ENCODE measurements at regions not wholly inside any gene's neighbourhood (a gene's known extent, or its start where the extent isn't known, plus 50 kb on each side); places are given as distances from the start of the nearest gene placed in this dataset.

DNA sequence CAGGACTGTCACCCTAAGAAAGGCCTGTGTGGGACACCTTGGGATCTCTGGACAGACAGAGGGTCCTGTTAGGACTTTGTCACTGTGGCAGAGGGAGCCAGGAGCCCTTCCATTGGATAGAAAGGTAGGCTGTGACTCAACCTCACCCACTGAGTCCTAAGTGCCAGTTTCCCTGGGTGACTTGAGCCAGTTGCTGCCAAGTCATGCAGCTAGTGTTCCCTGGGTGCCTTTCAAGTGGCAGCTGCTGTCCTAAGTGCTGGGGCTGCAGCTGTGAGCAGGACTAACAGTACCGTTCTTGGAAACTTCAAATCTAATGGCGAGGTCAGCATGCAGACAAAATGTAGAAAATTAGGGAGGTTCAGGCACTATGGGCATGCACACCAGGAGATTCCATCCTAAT, 393.7 kb downstream of the TMEM135 start:
- TF ChIP-seq, protein P1, sequence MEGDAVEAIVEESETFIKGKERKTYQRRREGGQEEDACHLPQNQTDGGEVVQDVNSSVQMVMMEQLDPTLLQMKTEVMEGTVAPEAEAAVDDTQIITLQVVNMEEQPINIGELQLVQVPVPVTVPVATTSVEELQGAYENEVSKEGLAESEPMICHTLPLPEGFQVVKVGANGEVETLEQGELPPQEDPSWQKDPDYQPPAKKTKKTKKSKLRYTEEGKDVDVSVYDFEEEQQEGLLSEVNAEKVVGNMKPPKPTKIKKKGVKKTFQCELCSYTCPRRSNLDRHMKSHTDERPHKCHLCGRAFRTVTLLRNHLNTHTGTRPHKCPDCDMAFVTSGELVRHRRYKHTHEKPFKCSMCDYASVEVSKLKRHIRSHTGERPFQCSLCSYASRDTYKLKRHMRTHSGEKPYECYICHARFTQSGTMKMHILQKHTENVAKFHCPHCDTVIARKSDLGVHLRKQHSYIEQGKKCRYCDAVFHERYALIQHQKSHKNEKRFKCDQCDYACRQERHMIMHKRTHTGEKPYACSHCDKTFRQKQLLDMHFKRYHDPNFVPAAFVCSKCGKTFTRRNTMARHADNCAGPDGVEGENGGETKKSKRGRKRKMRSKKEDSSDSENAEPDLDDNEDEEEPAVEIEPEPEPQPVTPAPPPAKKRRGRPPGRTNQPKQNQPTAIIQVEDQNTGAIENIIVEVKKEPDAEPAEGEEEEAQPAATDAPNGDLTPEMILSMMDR (IDR thresholded peaks at IDR 0.05): no peak

- TF ChIP-seq, protein P1 (IDR thresholded peaks at IDR 0.05): no peak
These were observed 393.1 kb downstream of the TMEM135 start for GRCh38 chr11:87430821-87431220.

GRCh38 chr11:87429996-87430395, 392.3 kb downstream of the TMEM135 start:
- TF ChIP-seq, protein P1 (IDR thresholded peaks at IDR 0.05): no peak

DNA sequence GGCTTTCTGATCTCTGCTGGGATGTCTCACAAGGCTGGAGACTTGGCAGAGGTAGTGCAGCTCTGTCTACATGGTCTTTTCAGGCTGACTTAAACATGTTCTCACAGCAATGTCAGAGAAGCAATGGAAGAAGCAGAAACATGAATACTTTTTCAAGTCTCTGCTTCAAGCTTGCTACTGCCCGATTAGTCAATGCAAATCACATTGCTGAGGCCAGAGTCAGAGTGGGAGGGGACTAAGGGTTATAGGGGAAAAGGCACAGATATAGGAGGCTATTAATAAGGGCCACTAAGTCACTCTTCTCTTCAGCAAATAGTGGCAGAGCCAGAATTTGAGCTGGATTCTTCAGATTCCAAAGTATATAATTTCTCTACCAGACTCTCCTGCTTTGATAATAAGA, 390.5 kb downstream of the TMEM135 start:
- TF ChIP-seq, protein P1 (IDR thresholded peaks at IDR 0.05): no peak

- TF ChIP-seq, protein P1 (IDR thresholded peaks at IDR 0.05): no peak
These were observed 388.2 kb downstream of the TMEM135 start for GRCh38 chr11:87425943-87426342.

DNA sequence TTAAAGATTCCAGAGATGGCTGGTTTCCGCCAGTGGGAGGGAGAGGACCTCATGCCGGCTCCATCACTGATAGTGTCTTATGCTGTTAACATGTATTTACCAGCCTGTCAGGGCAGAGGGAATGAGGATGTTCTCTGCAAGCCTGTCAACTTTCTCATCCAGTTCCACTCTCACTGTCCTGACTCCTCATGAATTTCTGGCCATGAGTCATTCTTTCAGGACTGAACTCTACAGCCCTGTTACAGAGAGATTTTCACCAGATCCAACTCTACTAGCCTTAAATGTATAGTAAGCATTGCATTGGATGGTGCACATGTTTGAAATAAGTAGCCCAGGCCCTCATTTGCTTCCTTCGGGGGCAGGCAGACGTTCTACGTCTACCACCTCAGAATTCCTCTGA, 387.7 kb downstream of the TMEM135 start:
- TF ChIP-seq, protein P1 (IDR thresholded peaks at IDR 0.05): no peak

DNA sequence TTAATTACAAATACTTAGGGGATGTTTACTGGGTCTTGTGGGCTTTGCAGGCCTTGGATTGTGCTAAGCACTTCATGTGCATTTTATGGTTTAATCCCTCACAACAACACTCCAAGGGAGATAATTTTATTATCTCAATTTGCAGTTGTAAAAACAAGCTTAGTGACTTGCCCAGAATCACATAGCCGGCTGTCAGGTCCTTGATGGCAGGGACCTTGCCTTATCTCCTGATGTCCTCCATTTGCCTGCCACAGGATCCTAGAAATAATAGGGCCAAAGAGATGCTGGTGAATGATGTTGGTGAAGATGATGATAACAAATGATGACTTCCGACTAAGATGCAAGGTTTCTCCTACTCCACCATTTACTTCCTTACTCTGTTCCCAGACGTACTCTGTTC, 385.4 kb downstream of the TMEM135 start:
- TF ChIP-seq, protein P1 (IDR thresholded peaks at IDR 0.05): no peak

DNA sequence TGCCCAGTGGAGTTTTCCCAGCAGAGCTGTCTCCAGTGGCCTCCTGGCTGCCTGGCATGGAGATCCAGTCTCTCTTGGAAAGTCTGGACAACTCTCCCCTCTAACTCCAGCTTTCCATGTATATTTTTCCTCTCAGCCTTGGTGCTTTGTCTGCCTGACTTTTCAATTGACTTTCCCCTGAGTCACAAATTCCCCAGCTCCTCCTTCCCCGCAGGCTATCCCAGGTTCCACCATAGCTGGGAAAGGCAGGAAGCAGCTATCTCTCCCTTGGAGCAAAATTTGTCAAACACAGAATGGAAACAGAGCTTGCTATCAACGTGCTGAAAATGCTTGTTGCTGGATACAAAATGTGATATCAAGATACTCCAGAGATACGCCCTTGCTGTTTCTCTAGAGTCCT, 384.8 kb downstream of the TMEM135 start:
- TF ChIP-seq, protein P1 (IDR thresholded peaks at IDR 0.05): no peak

Data from LNCAP (cell line).